ENCODE measurements at regions not wholly inside any gene's neighbourhood (a gene's known extent, or its start where the extent isn't known, plus 50 kb on each side); places are given as distances from the start of the nearest gene placed in this dataset.

GRCh38 chr9:25830381-25830780 lies 152.1 kb upstream of the TUSC1 start:
- no peak overlapping the region for H3K27ac Mint-ChIP-seq

GRCh38 chr9:25827626-25828025 lies 149.4 kb upstream of the TUSC1 start:
- Mint-ChIP-seq H3K36me3 (ENCODE audit: low read depth) (no peaks in the 10 kb centered on the region), H3K27me3 (no peaks in the 10 kb centered on the region), H3K27ac (no peak overlapping the region), H3K4me1 (ENCODE audit: low read depth) (no peaks in the 10 kb centered on the region), H3K4me3 (no peak overlapping the region), H3K9me3 (peaks cover 17% of the 10 kb centered on the region)
- no peaks in the 10 kb centered on the region for H3K36me3 ChIP-seq (ENCODE audit: insufficient read depth, low read length)
- no peak for ATAC-seq (ENCODE audit: poor library complexity)
- TF ChIP-seq CTCF (IDR thresholded peaks at IDR 0.05): no peak
- peaks cover 0 to 12% of the 10 kb centered on the region in 2 experiments for H3K9me3 ChIP-seq (ENCODE audit: control insufficient read depth in 1 of 2, insufficient read depth in 1 of 2, low read length in 2 of 2)
- DNase-seq: no peak
- intact Hi-C loops (cut with DNase I, micrococcal nuclease): no loop called here
- H3K27me3 ChIP-seq (ENCODE audit: control insufficient read depth in 1 of 2, insufficient read depth in 2 of 2, low read length in 2 of 2): no peaks in the 10 kb centered on the region
- H3K27ac ChIP-seq (ENCODE audit: low read depth in 1 of 2, low read length in 2 of 2): no peak overlapping the region
- CTCF ChIA-PET: no interaction called here
- H3K4me1 ChIP-seq (ENCODE audit: insufficient read depth, low read length): no peaks in the 10 kb centered on the region
- POLR2A ChIA-PET: no interaction called here
- H3K4me3 ChIP-seq (ENCODE audit: low read length): no peak overlapping the region

More at GRCh38 chr9:25830381-25830780, 152.1 kb upstream of the TUSC1 start:
- Mint-ChIP-seq H3K4me1 (ENCODE audit: low read depth) (no peaks in the 10 kb centered on the region), H3K4me3 (no peak overlapping the region), H3K9me3 (peaks cover 24% of the 10 kb centered on the region), H3K36me3 (ENCODE audit: low read depth) (no peaks in the 10 kb centered on the region), H3K27me3 (no peaks in the 10 kb centered on the region)
- H3K9me3 ChIP-seq (ENCODE audit: control insufficient read depth in 1 of 2, insufficient read depth in 1 of 2, low read length in 2 of 2): peaks cover 0 to 12% of the 10 kb centered on the region in 2 experiments
- no peaks in the 10 kb centered on the region for H3K4me1 ChIP-seq (ENCODE audit: insufficient read depth, low read length)
- H3K27me3 ChIP-seq (ENCODE audit: control insufficient read depth in 1 of 2, insufficient read depth in 2 of 2, low read length in 2 of 2): no peaks in the 10 kb centered on the region
- no peak for ATAC-seq (ENCODE audit: poor library complexity)
- intact Hi-C loops (cut with DNase I, micrococcal nuclease): no loop called here
- H3K4me3 ChIP-seq (ENCODE audit: low read length): no peak overlapping the region
- TF ChIP-seq CTCF (IDR thresholded peaks at IDR 0.05): no peak
- DNase-seq: no peak
- ChIA-PET CTCF (no interaction called here), POLR2A (no interaction called here)
- H3K27ac ChIP-seq (ENCODE audit: low read depth in 1 of 2, low read length in 2 of 2): no peak overlapping the region
- H3K36me3 ChIP-seq (ENCODE audit: insufficient read depth, low read length): no peaks in the 10 kb centered on the region

GRCh38 chr9:25816439-25816838 lies 138.2 kb upstream of the TUSC1 start:
- Mint-ChIP-seq H3K4me3 (no peak overlapping the region), H3K9me3 (peaks cover 13% of the 10 kb centered on the region), H3K27ac (no peak overlapping the region), H3K27me3 (no peaks in the 10 kb centered on the region), H3K4me1 (ENCODE audit: low read depth) (no peaks in the 10 kb centered on the region), H3K36me3 (ENCODE audit: low read depth) (no peaks in the 10 kb centered on the region)
- no peak for ATAC-seq (ENCODE audit: poor library complexity)
- H3K4me3 ChIP-seq (ENCODE audit: low read length): no peak overlapping the region
- ChIA-PET POLR2A (no interaction called here), CTCF (no interaction called here)
- no peaks in the 10 kb centered on the region for H3K4me1 ChIP-seq (ENCODE audit: insufficient read depth, low read length)
- no peaks in the 10 kb centered on the region for H3K36me3 ChIP-seq (ENCODE audit: insufficient read depth, low read length)
- no peak for DNase-seq
- intact Hi-C loops (cut with DNase I, micrococcal nuclease): no loop called here
- no peaks in the 10 kb centered on the region for H3K27me3 ChIP-seq (ENCODE audit: control insufficient read depth in 1 of 2, insufficient read depth in 2 of 2, low read length in 2 of 2)
- peaks cover 0 to 8% of the 10 kb centered on the region in 2 experiments for H3K9me3 ChIP-seq (ENCODE audit: control insufficient read depth in 1 of 2, insufficient read depth in 1 of 2, low read length in 2 of 2)
- TF ChIP-seq CTCF (IDR thresholded peaks at IDR 0.05): no peak
- no peak overlapping the region for H3K27ac ChIP-seq (ENCODE audit: low read depth in 1 of 2, low read length in 2 of 2)

All from CD4-positive, alpha-beta T cell (primary cell).